AML-193 (cell line): ENCODE measurements at regions not wholly inside any gene's neighbourhood (a gene's known extent, or its start where the extent isn't known, plus 50 kb on each side); places are given as distances from the start of the nearest gene placed in this dataset.

Source experiments
- DNase-seq, 2 experiments: peaks; one replicate each; lab custom pipeline; 2025; lab: John Stamatoyannopoulos, UW

- no peak for DNase-seq
These were observed 79.4 kb upstream of the CCDC112 start for GRCh38 chr5:115375893-115376292.

- DNase-seq, result no peak
These were observed 77.8 kb upstream of the CCDC112 start for GRCh38 chr5:115374057-115374775.

- DNase-seq, result no peak
These were observed 75.7 kb upstream of the CCDC112 start for GRCh38 chr5:115372146-115372545.

- DNase-seq, result no peak
These were observed 73.1 kb upstream of the CCDC112 start for GRCh38 chr5:115369430-115370144.

GRCh38 chr5:115366223-115366622, 69.8 kb upstream of the CCDC112 start:
- no peak for DNase-seq

GRCh38 chr5:115363879-115364278, 67.4 kb upstream of the CCDC112 start:
- DNase-seq, result no peak

- no peak for DNase-seq
These were observed 63.7 kb upstream of the CCDC112 start for GRCh38 chr5:115360046-115360685.

GRCh38 chr5:115355767-115356381, 59.4 kb upstream of the CCDC112 start:
- DNase-seq, result no peak

- DNase-seq, result no peak
These were observed 58.6 kb upstream of the CCDC112 start for GRCh38 chr5:115355095-115355494.

GRCh38 chr5:115354246-115354645, 57.8 kb upstream of the CCDC112 start:
- DNase-seq, result no peak

GRCh38 chr5:115352571-115352970, 56.1 kb upstream of the CCDC112 start:
- no peak for DNase-seq

GRCh38 chr5:115351356-115352195, 55.1 kb upstream of the CCDC112 start:
- no peak for DNase-seq

GRCh38 chr5:115350894-115351293, 54.4 kb upstream of the CCDC112 start:
- DNase-seq, result no peak

GRCh38 chr5:115349001-115349817, 52.8 kb upstream of the CCDC112 start:
- no peak for DNase-seq

GRCh38 chr5:115348175-115348574, 51.7 kb upstream of the CCDC112 start:
- DNase-seq, result no peak
